GM21528 (cell line): ENCODE measurements at regions not wholly inside any gene's neighbourhood (a gene's known extent, or its start where the extent isn't known, plus 50 kb on each side); places are given as distances from the start of the nearest gene placed in this dataset.
"Not testable (repeated sequence)": the region's sequence is repeated elsewhere in the genome, so short reads cannot be mapped to it uniquely, and the experiment has no call there.

Experiments used
- ATAC-seq: cut with Tn5 transposase; IDR thresholded peaks from one replicate; pipeline ENCODE4 v1.9.1; 2021; ENCODE audit warnings: mild to moderate bottlenecking, moderate library complexity; ENCODE audit not compliant: unreplicated experiment, low FRiP score

GRCh38 chr14:43483415-43483814 is 1023.7 kb downstream of the FSCB start:
- ATAC-seq, result no peak

DNA sequence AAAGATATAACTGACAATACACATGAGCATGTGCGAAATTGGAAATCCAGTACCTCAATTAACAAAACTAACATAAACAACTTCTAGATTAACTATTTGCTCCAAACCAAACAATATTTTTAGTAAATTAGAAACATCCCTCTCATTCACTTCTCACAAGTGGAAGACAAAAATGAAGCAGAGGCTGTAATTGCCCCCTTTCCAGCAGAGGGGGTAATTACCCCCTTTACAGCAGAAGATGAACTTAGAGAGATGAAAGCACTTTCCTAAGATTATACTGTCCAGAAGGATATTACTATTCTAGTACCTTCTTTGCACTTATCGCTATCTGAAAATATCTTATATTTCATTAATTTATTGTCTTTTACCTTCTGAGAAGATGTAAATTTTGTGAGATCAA is 1025.2 kb downstream of the FSCB start:
- ATAC-seq, result no peak

DNA sequence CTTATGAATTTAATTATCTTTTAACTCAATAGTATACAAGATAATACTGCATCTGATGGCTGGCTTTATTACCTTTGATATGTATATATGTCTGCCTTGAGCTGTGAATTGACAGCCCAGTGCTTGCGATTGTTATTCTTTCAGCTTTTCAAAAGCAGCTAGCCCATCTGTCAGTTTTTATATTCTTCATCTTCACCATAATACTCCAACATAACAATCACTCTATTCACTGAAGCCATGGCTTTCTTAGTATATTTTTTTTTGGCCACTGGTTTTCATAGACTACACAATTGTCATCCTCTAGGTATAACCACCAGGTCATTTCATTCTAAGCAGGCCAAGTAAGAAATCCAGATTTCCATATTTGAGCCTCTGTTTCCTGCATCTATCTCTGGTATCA is 1026.1 kb downstream of the FSCB start:
- ATAC-seq, result no peak

DNA sequence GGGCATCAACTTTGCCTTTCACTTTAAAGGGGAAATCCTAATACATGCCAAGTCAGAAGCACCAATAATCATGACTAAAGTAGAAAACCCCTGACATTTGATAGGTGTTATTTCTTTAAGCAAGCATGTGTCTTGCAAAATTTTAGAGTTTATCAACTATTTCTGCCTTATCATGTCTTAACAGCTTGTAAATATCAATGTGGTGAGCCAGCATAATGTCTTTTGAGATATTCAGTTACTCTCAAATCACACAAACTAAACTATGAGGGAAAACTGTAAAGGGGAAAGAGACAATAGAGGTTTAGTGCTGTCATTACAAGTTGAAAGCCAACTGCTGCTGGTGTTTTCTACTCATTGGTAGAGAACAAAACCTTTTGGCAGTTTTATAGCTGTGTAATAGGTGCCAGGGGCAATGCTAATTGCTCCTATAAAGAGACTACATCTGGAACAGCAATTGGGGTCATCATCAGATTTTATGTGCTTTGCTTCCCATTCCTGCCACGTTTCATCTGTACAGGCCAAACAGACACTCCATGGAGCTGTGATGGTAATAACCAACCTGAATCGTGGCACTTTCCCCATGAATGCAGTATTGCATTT is 1027.4 kb downstream of the FSCB start:
- ATAC-seq, result no peak

DNA sequence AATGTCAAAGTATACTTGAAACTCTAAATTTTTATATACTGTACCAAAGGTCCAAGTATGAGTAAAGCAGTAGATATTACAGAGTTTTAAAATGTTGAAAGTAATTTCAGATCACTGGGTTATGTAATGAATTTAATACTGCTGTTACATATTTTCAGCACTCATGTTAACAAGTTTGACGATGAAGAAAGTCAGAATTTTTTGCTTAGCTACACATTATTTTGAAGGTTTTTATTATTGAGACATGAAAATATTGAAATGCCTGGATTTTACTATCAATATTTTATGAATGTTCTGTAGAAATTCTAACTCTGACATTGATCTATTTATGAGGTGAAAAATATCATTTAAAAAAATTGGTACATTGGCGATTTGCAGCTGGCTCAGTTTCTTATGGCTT is 1030.3 kb downstream of the FSCB start:
- no peak for ATAC-seq

- no peak for ATAC-seq
Observed at GRCh38 chr14:43475757-43476156, 1031.3 kb downstream of the FSCB start.

- ATAC-seq, result no peak
Observed at GRCh38 chr14:43471595-43471994, 1035.5 kb downstream of the FSCB start.

DNA sequence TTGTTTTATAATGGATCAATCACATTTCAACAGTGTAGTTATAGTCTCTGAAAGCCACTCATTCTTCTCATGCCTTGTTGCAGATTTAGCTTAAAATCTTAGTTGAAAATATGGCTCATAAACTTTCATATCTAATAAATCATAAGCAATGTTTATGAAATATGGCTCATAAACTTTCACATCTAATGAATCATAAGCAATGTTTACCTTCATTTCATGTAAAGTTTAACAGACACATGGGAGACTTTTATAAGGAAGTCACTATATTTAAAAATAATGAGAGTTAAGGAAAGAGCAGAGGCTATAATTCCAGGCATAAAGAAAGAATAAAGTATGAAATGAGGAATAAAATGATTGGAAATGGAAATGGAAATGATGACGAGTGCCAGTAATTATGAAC is 1042.1 kb downstream of the FSCB start:
- ATAC-seq, result no peak

GRCh38 chr14:43449291-43449690 is 1057.8 kb downstream of the FSCB start:
- ATAC-seq, result no peak

- no peak for ATAC-seq
Observed at GRCh38 chr14:43438056-43438455, 1069.0 kb downstream of the FSCB start.

DNA sequence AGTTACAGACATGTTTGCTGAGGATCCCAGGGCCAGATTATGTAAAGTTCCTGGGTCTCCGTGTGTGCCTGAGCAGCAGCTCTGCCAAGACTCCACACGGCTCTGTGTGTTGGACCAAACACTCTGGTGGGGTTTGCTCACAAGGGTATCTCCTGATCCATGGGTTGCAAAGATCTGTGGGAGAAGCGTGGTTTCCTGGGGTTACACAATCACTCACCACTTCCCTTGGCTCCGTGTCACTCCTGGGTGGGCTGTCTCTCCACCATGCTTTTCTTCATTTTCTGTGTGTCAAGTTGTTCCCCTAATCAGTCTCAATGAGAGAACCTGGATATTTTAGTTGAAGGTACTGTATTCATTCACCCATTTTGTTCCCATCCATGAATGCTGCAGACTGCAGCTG is 1088.8 kb downstream of the FSCB start:
- ATAC-seq, result no peak

DNA sequence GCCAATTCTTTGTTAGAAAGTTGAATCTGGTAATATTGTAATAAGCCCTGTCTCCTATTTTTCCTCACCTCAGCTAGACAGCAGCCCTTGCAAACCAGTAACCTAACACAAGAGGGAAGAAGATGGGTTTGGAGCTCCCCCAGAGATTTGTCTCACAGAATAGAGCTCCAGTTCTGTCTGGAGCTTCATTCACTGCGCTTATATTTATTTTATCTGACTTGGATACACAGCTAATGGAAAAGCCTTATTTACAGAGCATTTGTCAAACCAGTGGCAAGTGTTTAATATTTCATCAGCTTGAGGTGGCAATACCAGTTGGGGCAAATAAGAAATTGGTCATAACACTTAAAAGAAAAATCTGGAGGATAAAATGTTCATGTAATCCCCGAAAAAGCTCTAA is 1094.0 kb downstream of the FSCB start:
- no peak for ATAC-seq

DNA sequence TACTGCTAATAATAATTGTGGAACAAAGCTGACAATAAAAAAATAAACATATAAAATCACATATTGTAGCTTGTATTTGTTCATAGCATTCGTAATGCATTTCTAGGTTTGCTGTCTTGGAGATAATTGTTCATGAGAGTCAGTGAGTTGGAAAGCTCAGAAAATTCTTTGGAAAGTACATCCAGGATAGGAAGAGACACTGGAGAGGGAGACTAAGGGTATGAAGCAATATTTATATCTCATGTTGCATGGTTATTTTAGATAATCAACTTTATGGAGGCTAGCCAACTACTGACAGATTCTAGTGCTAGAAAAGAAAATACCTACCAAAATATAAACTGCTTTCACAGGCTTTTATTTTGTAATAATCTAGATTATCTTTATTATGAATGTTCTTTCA is 1095.2 kb downstream of the FSCB start:
- ATAC-seq, result no peak

- ATAC-seq, result no peak
Observed at GRCh38 chr14:43410631-43411030, 1096.5 kb downstream of the FSCB start.

GRCh38 chr14:43408472-43408871 is 1098.6 kb downstream of the FSCB start:
- no peak for ATAC-seq

DNA sequence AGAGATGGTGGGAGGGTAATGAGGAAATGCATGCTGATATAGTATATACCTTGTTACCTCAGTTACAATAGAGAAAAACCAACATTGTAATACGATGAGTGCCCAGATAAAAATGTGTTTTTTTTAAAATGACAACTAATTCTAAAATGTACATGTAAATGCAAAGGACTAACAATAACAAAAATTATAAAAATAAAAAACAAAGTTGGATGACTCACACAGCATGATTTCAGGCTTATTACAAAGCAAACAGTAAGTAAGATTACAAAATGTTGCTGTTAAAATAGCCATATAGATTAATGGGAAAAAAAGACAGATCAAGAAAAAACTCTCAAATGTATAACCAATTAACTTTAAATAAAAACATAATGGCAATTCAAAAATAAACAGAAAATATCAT is 1099.4 kb downstream of the FSCB start:
- no peak for ATAC-seq

DNA sequence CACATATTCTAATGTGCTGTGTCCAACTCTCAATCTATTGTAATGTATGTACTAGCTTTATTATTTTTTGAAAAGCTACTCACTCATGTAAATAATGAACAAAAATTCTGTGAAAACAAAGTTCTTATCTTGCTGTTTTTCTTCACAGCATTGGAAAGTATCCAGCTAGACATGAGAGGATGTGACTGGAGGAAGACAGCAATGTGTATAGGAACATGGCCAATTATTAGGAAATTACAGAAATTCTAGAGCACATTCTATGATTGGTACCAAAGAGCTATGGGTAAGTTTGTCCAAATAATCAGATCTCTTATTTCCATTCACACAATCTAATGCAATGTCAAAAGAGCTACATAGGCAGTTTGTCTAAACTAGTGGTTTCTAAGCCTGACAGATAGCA is 1100.2 kb downstream of the FSCB start:
- ATAC-seq, result no peak

GRCh38 chr14:43399289-43399688 is 1107.8 kb downstream of the FSCB start:
- ATAC-seq, result no peak

DNA sequence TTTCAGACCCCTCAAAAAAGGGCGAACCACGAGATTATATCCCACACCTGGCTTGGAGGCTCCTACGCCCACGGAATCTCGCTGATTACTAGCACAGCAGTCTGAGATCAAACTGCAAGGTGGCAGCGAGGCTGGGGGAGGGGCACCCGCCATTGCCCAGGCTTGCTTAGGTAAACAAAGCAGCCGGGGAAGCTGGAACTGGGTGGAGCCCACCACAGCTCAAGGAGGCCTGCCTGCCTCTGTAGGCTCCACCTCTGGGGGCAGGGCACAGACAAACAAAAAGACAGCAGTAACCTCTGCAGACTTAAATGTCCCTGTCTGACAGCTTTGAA is 1136.6 kb downstream of the FSCB start:
- ATAC-seq, result not testable (repeated sequence)

GRCh38 chr14:43369710-43370564 is 1137.1 kb downstream of the FSCB start:
- no peak for ATAC-seq

- no peak for ATAC-seq
Observed at GRCh38 chr14:43362586-43362985, 1144.5 kb downstream of the FSCB start.

- ATAC-seq, result no peak
Observed at GRCh38 chr14:43361751-43362150, 1145.3 kb downstream of the FSCB start.
